Panc1 (cell line): ENCODE measurements at regions not wholly inside any gene's neighbourhood (a gene's known extent, or its start where the extent isn't known, plus 50 kb on each side); places are given as distances from the start of the nearest gene placed in this dataset.

Experiments
- ATAC-seq: fragments of 200-7000 bp; cut with Tn5 transposase; 2 replicates; pipeline ENCODE4 v1.9.1; 2020; ENCODE audit warnings: mild to moderate bottlenecking, moderate library complexity
- BruUV-seq: library from RNA; stranded (reverse); fragments of 400-500 nt; replicated peaks from 2 replicates; lab custom pipeline; 2021; lab: Mats Ljungman, UMichigan
- CTCF ChIA-PET: fragments of 300-600 bp; sonication (Branson Sonifier 250); formaldehyde crosslinking; loops from one replicate; lab custom pipeline; 2022; ENCODE audit warnings: antibody characterized with exemption; lab: Charles Lee
- POLR2A ChIA-PET: fragments of 300-600 bp; sonication (Branson Sonifier 250); formaldehyde crosslinking; loops from one replicate; lab custom pipeline; 2022; ENCODE audit warnings: antibody characterized with exemption; lab: Charles Lee
- DNase-seq: peaks from one replicate; pipeline ENCODE4 v3.0.0-alpha.2; 2010; ENCODE audit warnings: low read depth, low spot score
- H3K27ac ChIP-seq: 2 replicates; pipeline ENCODE4 v1.5.1; 2011; ENCODE audit warnings: mild to moderate bottlenecking, low read length, inconsistent platforms
- H3K27me3 ChIP-seq: fragments of 200-500 bp; sonication (Bioruptor generic); 2 replicates; pipeline ENCODE4 v1.6.0; 2014; ENCODE audit warnings: low read length, inconsistent platforms; ENCODE audit not compliant: control insufficient read depth, insufficient read depth
- H3K36me3 ChIP-seq: fragments of 200-500 bp; sonication (Bioruptor generic); 2 replicates; pipeline ENCODE4 v1.5.1; 2014; ENCODE audit warnings: inconsistent platforms, mild to moderate bottlenecking, low read length, moderate library complexity; ENCODE audit not compliant: control insufficient read depth, insufficient read depth
- H3K4me1 ChIP-seq: 2 replicates; pipeline ENCODE4 v1.5.1; 2011; ENCODE audit warnings: inconsistent platforms, mild to moderate bottlenecking, low read length, moderate library complexity; ENCODE audit not compliant: control insufficient read depth, insufficient read depth
- H3K4me3 ChIP-seq, 2 experiments: 2 replicates each; pipeline ENCODE4 v1.5.1; 2011 to 2012; ENCODE audit warnings: low read depth in 2 of 2, low read length in 2 of 2, mild to moderate bottlenecking in 2 of 2, inconsistent platforms in 1 of 2, moderate library complexity in 1 of 2
- H3K9me3 ChIP-seq: fragments of 200-500 bp; sonication (Bioruptor generic); 2 replicates; pipeline ENCODE4 v1.5.1; 2014; ENCODE audit warnings: low read depth, mild to moderate bottlenecking, inconsistent platforms, low read length, moderate library complexity; ENCODE audit not compliant: control insufficient read depth, insufficient read depth
- POLR2AphosphoS5 ChIP-seq: IDR thresholded peaks from 2 replicates; pipeline ENCODE4 v1.6.1; 2012; ENCODE audit warnings: mild to moderate bottlenecking, low read depth, low read length, moderate library complexity
- SIN3A ChIP-seq: IDR thresholded peaks from 2 replicates; pipeline ENCODE4 v1.6.1; 2012; ENCODE audit warnings: low read depth, mild to moderate bottlenecking, low read length, moderate library complexity, borderline replicate concordance; ENCODE audit not compliant: insufficient read depth
- TCF7L2 ChIP-seq: IDR thresholded peaks from 2 replicates; pipeline ENCODE4 v1.6.1; 2011; ENCODE audit warnings: mild to moderate bottlenecking, low read depth, low read length, inconsistent platforms
- in situ Hi-C: cut with HindIII; loops from 2 replicates; pipeline ENCODE4 v1.10.0; 2016; ENCODE audit warnings: low sequenced_read_pairs, low pct_unique_long_range_greater_than_20kb
- intact Hi-C: fragments of 100-400 bp; cut with micrococcal nuclease; formaldehyde crosslinking; loops from one replicate; pipeline ENCODE4 v1.10.0; 2022; ENCODE audit not compliant: unreplicated experiment
- TF ChIP-seq, protein P1 (sequence below), 2 experiments: IDR thresholded peaks; 2 replicates each; pipeline ENCODE4 v1.6.1; 2011 to 2012; ENCODE audit warnings: low read depth in 2 of 2, control low read depth in 1 of 2, low read length in 1 of 2, mild to moderate bottlenecking in 1 of 2, moderate library complexity in 1 of 2; ENCODE audit not compliant: insufficient read depth in 1 of 2
- TF ChIP-seq, protein P2 (sequence below): fragments of 450-650 bp; IDR thresholded peaks from 2 replicates; pipeline ENCODE4 v1.5.1; 2017; ENCODE audit warnings: mild to moderate bottlenecking

DNA sequence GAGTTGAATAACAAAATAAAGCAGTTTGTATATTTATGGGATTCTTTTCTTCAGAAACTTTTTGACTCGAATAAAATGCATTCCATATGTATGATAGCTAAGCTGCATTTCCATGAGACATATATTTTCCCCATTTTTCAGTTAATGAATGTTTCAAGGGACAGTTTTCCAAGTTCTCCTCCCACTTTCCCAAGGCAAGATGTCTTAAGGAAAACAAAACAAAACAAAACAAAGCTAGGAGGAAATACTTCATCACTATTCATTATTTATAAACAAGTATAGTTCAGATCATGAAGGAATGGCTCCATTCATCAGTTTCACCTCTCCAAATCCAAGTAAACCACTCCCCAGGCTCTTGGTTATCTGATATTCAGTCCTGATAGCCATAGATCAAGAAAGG lies 261.0 kb downstream of the WDR11 start:
- DNase-seq, result no peak
- BruUV-seq, result no TSS peak
- Histone ChIP-seq H3K4me3 (no peak overlapping the region), H3K27me3 (peaks cover 4% of the 10 kb centered on the region; the same call in 1 of the 2 replicates), H3K9me3 (no peaks in the 10 kb centered on the region), H3K36me3 (no peaks in the 10 kb centered on the region), H3K27ac (no peak overlapping the region), H3K4me1 (no peaks in the 10 kb centered on the region)
- TF ChIP-seq POLR2AphosphoS5, result no peak
- TF ChIP-seq, protein P1, sequence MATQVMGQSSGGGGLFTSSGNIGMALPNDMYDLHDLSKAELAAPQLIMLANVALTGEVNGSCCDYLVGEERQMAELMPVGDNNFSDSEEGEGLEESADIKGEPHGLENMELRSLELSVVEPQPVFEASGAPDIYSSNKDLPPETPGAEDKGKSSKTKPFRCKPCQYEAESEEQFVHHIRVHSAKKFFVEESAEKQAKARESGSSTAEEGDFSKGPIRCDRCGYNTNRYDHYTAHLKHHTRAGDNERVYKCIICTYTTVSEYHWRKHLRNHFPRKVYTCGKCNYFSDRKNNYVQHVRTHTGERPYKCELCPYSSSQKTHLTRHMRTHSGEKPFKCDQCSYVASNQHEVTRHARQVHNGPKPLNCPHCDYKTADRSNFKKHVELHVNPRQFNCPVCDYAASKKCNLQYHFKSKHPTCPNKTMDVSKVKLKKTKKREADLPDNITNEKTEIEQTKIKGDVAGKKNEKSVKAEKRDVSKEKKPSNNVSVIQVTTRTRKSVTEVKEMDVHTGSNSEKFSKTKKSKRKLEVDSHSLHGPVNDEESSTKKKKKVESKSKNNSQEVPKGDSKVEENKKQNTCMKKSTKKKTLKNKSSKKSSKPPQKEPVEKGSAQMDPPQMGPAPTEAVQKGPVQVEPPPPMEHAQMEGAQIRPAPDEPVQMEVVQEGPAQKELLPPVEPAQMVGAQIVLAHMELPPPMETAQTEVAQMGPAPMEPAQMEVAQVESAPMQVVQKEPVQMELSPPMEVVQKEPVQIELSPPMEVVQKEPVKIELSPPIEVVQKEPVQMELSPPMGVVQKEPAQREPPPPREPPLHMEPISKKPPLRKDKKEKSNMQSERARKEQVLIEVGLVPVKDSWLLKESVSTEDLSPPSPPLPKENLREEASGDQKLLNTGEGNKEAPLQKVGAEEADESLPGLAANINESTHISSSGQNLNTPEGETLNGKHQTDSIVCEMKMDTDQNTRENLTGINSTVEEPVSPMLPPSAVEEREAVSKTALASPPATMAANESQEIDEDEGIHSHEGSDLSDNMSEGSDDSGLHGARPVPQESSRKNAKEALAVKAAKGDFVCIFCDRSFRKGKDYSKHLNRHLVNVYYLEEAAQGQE (IDR thresholded peaks at IDR 0.05; ENCODE audit: insufficient read depth in 1 of 2, low read depth in 2 of 2, low read length in 1 of 2), result no peak
- in situ Hi-C loops, result no loop called here
- intact Hi-C loops, result no loop called here
- ChIA-PET CTCF (no interaction called here), POLR2A (no interaction called here)
- ATAC-seq, result no peak

GRCh38 chr10:121112579-121113384 lies 261.6 kb downstream of the WDR11 start:
- no peak overlapping the region for H3K4me3 ChIP-seq
- DNase-seq (no peak), ATAC-seq (no peak)
- H3K27ac ChIP-seq, result no peak overlapping the region
- peaks cover 4% of the 10 kb centered on the region; the same call in 1 of the 2 replicates for H3K27me3 ChIP-seq
- no peaks in the 10 kb centered on the region for H3K9me3 ChIP-seq
- POLR2A ChIA-PET, result no interaction called here
- CTCF ChIA-PET, result no interaction called here
- no peaks in the 10 kb centered on the region for H3K4me1 ChIP-seq
- H3K36me3 ChIP-seq, result no peaks in the 10 kb centered on the region
- intact Hi-C loops (no loop called here), in situ Hi-C loops (no loop called here)
- no TSS peak for BruUV-seq
- TF ChIP-seq, protein P1 (IDR thresholded peaks at IDR 0.05; ENCODE audit: insufficient read depth in 1 of 2, low read depth in 2 of 2, low read length in 1 of 2), result no peak
- no peak for TF ChIP-seq SIN3A
- TF ChIP-seq POLR2AphosphoS5, result no peak
- no peak for TF ChIP-seq TCF7L2
- TF ChIP-seq, protein P2, sequence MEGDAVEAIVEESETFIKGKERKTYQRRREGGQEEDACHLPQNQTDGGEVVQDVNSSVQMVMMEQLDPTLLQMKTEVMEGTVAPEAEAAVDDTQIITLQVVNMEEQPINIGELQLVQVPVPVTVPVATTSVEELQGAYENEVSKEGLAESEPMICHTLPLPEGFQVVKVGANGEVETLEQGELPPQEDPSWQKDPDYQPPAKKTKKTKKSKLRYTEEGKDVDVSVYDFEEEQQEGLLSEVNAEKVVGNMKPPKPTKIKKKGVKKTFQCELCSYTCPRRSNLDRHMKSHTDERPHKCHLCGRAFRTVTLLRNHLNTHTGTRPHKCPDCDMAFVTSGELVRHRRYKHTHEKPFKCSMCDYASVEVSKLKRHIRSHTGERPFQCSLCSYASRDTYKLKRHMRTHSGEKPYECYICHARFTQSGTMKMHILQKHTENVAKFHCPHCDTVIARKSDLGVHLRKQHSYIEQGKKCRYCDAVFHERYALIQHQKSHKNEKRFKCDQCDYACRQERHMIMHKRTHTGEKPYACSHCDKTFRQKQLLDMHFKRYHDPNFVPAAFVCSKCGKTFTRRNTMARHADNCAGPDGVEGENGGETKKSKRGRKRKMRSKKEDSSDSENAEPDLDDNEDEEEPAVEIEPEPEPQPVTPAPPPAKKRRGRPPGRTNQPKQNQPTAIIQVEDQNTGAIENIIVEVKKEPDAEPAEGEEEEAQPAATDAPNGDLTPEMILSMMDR, result no peak; the same call in 1 of the 2 replicates
